ENCODE measurements at regions not wholly inside any gene's neighbourhood (a gene's known extent, or its start where the extent isn't known, plus 50 kb on each side); places are given as distances from the start of the nearest gene placed in this dataset.

DNA sequence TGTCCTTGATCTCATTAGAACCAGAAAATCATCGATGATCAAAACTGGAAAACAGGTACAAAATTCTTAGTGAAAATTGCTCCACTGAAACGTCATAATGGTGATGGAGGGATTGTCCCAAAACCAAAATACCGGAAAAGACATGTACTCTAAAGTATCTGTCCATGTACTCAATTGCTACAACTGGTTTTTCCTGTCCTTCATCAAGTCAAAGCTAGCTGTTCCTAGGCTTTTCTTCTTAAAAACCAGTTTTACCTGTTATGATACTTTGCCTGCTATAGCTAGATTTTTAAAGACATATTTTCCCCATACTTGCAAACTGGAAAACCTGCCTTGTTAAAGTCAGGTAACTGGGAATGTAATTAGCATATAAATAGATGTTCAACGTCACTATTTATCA is 50.5 kb upstream of the LRRC1 start:
- Mint-ChIP-seq H3K27ac (no peak overlapping the region), H3K27me3 (no peaks in the 10 kb centered on the region), H3K4me3 (no peak overlapping the region), H3K4me1 (peaks cover 13% of the 10 kb centered on the region), H3K9me3 (no peaks in the 10 kb centered on the region)
- DNase-seq (no peak), ATAC-seq (no peak)

DNA sequence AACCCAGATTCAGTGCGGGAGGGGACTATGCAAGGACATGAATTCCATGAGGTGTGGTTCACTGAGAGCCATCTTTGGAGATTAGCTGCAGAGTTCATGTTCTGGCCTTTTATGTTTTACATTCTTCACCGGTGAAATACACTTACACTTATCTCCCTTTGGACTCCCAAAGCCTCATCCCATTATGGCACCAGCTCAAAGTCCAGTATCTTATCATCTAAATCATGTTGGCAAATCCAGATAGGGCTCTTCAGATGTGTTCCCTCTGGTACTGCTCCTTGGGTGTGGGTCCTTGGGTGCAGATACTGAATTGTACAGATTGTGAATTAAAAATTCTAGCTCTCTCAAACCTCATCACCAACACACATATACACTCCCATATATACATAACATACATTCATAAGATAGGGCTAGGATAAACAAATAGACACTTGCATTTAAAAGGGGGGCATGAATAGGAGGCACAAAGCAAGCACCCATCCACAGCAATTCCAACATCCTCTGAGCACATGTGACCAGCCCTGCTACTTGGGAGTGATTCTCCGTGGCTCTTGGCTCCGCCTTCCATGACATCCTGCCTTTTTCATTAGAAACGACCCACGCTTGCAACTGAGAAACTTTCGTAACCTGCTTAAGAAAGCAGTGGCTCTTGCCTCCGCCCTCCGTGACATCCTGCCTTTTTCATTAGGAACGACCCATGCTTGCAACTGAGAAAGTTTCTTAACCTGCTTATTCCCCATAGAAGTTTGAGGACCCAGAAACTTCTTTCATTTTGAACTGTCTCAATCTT is 53.6 kb upstream of the LRRC1 start:
- peak overlapping the region in 1 of 2 donors; percentile 3 for H3K27ac Mint-ChIP-seq
- H3K27me3 Mint-ChIP-seq: no peaks in the 10 kb centered on the region
- H3K4me3 Mint-ChIP-seq: peak overlapping the region; percentile 27 to 48
- peak; percentile 82 for ATAC-seq
- DNase-seq: peak in 1 of 2 donors; percentile 22
- peaks cover 13% of the 10 kb centered on the region for H3K4me1 Mint-ChIP-seq
- H3K9me3 Mint-ChIP-seq: no peaks in the 10 kb centered on the region

DNA sequence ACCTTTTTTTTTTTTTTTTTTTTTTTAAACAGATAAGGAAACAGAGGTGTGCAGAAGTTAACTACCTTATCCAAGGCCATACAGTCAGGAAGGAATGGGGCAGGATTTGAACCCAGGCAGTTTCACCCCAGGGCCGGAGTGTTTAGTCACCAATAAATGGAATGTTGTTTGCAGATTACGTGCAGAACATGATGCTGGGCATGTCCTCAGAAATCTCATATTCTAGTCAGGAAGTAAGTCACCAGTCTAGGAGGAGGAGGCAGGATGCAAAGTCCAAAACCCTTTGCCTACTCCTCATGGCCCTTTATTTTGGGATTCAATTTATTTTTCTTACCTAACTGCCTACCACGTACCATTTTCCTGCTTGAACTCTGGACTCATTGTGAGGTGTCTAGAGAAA is 57.1 kb upstream of the LRRC1 start:
- no peaks in the 10 kb centered on the region for H3K9me3 Mint-ChIP-seq
- DNase-seq (no peak), ATAC-seq (no peak)
- H3K27ac Mint-ChIP-seq: no peak overlapping the region
- no peaks in the 10 kb centered on the region for H3K27me3 Mint-ChIP-seq
- no peak overlapping the region for H3K4me3 Mint-ChIP-seq
- H3K4me1 Mint-ChIP-seq: peaks cover 34% of the 10 kb centered on the region

DNA sequence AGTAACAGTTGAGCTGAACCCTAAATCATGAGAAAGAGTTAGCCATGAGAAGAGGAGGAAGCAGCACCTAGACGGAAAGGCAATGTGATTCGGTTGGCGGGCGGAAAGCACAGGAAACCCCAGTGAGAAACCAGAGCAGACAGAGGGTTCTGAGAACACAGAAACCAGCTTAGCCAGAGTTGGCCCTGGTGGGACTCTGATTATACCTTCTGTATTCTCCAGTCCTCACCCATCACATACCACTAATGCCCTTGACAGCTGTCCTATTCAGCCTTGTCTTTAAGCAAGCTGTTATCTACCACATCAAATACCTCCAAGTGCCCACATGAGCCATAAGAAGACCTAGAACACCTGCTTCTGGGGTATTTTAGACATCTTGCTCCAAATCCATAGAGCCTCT is 58.9 kb upstream of the LRRC1 start:
- no peaks in the 10 kb centered on the region for H3K27me3 Mint-ChIP-seq
- H3K27ac Mint-ChIP-seq: no peak overlapping the region
- peak overlapping the region; percentile 16 to 49 for H3K4me3 Mint-ChIP-seq
- H3K9me3 Mint-ChIP-seq: no peaks in the 10 kb centered on the region
- DNase-seq (peak; percentile 10 to 19), ATAC-seq (peak; percentile 77)
- peaks cover 35% of the 10 kb centered on the region for H3K4me1 Mint-ChIP-seq

DNA sequence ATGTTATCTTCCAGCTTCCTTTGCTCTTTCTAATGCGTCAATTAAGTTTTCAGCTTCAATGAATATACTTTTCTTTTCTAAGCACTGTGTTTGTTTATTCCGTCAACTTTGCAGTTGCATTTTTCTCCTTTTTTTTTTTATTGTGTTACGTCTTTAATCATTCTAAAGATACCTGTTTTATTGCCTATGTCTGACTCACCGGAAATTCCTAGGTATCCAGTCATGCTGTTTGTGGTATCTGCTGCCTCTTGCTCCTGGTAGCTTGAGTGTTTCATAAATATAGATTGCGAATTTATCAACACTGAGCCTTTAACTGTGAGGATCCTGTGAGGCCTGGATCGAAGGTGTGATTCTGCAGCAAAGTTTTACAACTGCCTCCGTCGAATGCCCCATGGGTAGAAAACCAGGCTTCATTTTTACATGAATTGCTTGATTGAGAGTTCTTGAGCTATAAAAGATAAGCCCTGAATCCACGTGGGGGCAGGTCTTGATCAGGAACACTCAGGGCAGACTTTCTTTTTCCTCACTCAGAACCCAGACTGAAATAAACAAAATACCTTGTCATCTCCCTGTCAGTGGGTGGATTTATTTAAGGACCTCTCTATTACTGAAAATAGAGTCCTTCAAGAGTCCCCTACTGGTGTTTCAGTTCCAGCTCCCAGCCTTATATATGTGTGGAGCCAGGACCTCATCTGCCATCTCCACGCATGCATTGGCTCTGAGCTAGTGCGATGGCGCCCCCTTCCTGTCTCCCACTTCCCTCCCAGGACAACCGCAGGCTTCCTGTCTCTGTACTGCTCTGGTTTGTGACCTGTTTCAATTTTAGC is 60.1 kb upstream of the LRRC1 start:
- Mint-ChIP-seq H3K4me1 (peaks cover 34% of the 10 kb centered on the region), H3K27me3 (no peaks in the 10 kb centered on the region), H3K9me3 (no peaks in the 10 kb centered on the region), H3K4me3 (peak overlapping the region; percentile 25 to 30), H3K27ac (no peak overlapping the region)
- ATAC-seq: peak; percentile 43
- DNase-seq: no peak

DNA sequence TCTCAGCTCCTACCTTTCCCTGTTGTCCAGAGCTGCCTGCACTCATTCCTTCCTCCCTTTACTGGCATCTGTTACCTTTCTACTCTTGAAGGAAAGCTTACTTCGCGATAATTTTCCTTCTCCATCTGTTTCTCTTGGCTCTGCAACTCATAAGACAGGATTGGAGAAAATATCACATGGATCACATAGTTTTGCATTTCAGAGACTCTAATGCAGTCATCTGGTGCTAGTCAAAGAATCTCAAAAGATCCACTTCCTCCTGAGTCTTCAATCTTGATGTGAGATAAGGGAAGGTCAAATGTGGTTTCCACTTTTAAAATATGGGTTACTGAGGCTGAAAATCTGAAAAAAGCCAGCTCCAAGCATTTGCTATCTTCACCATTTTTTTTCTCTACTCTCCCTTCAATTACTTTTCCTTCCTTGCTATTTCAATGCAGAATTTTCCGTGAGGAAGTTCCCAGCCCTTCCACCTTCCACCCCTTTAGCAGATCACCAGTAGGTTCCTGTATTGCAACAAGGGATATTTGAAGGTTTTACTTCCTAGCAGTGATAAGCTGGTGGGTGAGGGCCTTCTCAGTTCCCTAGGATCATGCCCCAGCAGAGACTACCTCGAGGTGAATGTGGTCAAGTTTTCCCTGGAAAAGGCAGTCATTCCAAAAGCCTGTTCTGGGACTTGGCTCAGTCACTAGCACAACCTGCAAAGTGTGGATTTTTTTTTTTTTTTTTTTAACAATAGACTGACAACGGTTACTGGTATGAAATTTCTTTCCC is 62.8 kb upstream of the LRRC1 start:
- Mint-ChIP-seq H3K27ac (no peak overlapping the region), H3K4me1 (peaks cover 41% of the 10 kb centered on the region), H3K4me3 (no peak overlapping the region), H3K27me3 (no peaks in the 10 kb centered on the region), H3K9me3 (no peaks in the 10 kb centered on the region)
- DNase-seq: no peak
- no peak for ATAC-seq

DNA sequence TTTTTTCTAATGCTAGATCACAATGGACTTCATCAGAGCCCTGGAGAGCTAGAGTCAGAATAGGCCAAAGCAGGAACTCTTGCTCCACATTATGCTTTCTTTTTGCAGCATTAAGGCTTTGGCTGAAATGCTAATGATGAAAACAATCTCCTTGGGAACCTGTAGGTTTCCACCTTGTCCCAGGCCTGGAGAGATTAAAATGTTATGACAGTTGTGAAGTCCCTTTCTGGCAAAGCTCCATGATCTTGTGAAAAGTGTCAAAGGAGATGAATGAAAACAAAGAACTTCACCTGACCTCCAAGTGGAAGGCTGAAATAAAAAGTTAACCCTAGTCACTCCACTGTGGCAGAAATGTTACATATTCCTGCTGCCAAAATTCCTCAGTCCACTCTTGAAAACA is 64.0 kb upstream of the LRRC1 start:
- H3K9me3 Mint-ChIP-seq: no peaks in the 10 kb centered on the region
- no peak for DNase-seq
- no peak overlapping the region for H3K27ac Mint-ChIP-seq
- H3K4me1 Mint-ChIP-seq: peaks cover 39% of the 10 kb centered on the region
- no peak for ATAC-seq
- H3K27me3 Mint-ChIP-seq: peaks cover 6% of the 10 kb centered on the region
- H3K4me3 Mint-ChIP-seq: no peak overlapping the region

DNA sequence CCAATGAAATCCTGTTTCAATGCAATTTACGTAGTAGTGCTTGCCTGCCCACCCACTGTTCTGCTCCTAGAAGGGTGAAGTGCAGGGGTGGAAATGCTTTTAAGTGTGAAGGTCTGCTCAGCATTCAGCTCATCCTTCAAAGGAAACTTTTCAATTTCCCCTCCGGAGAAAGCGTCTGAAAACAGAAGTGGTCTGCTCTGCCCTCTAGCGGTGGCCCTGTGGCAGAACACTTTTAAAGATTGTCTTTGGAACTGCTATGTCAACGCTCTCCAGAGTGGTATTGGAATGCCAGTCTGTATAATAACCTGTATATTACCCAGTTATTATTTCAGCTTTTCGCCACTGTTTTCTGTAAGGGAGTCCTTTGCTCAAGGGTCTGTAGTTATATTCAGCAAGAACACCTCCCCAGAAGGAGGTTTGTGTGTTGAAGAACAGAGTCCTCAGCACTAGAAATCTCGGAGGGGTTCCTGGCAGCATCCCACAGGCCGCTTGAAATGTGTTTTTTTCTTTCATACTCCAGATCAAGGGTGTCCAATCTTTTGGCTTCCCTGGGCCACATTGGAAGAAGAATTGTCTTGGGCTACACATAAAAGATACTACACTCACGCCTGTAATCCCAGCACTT is 63.1 kb upstream of the KLHL31 start:
- Mint-ChIP-seq H3K9me3 (no peaks in the 10 kb centered on the region), H3K4me1 (peaks cover 26% of the 10 kb centered on the region), H3K27ac (no peak overlapping the region), H3K27me3 (peaks cover 23% of the 10 kb centered on the region), H3K4me3 (no peak overlapping the region)
- DNase-seq (peak; percentile 47 to 50), ATAC-seq (peak; percentile 62)

DNA sequence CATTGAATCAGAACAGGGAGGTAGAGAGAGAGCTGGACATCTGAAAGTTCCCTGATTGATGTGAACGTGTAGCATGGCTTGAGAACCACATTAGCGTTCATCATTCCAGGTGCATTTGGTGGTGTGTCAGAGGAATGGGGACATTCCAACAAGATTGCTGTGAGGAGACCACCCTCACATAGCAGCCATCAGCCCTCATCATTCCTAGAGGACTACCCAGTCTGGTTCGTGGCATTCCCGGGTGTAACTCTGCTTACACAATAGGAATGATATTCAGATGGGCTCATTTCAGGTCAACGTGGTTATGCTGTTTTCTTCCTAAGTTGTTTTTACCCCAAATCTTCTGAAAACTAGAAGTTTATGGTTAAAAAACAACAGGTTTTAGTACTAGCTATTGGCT is 62.2 kb upstream of the KLHL31 start:
- ATAC-seq (no peak), DNase-seq (no peak)
- Mint-ChIP-seq H3K4me1 (peaks cover 26% of the 10 kb centered on the region), H3K9me3 (no peaks in the 10 kb centered on the region), H3K27ac (no peak overlapping the region), H3K4me3 (no peak overlapping the region), H3K27me3 (peaks cover 26% of the 10 kb centered on the region)

DNA sequence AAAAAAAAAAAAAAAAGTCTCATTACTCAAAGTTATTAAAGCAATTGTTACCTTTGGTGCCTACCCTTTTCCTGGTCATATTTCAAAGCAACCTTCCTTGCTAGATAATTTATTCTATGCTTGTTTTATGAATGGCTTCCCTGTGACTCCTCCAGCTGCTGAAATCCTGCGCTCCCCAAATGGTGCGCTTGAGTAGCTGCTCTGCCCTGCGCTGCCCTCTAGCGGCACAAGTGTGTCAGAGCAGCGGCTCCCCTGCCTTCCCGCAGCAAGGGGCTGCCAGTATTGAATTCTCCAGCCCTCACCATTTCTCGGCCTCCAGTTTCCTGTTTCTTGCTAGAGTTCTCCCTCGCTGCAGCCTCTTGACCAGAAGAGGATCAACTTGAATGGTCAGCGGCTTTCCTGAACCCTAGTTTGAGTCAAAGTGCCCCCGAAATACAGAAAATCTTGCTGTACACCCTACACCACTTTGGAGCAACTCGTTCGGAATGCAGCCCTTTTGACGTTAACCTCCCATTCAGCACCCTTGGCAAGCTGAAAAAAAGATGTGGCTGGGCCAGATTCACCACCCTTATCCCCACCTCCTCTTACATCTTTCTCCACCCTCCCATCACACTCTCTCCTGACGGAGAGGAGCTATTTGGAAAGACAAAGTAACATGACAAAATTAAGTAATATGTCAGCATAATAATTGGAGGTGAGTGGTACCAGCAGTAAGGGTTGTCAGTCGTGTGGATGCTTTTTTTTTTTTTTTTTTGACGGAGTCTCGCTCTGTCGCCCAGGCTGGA is 60.4 kb upstream of the KLHL31 start:
- ATAC-seq (peak; percentile 83), DNase-seq (peak; percentile 65 to 69)
- Mint-ChIP-seq H3K4me3 (no peak overlapping the region), H3K4me1 (peaks cover 14% of the 10 kb centered on the region), H3K9me3 (no peaks in the 10 kb centered on the region), H3K27ac (no peak overlapping the region), H3K27me3 (peaks cover 26% of the 10 kb centered on the region)

DNA sequence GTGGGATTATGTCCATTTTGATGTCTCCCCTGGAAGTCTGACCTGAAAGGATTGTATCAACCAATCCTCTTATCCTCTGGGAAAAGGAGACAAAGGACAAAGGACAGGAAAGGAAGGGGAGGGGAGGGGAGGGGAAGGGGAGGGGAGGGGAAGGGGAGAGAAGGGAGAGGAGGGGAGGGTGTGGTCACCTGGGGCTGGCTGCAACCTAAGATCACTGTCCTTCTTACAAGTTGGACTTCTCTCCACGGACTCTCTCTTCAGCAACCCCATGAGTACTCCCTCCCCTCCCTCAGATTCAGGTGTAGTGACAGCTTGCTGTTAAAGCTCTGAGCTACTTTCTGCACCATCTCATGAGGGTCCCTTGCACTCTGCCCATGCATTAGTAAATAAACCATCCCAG is 58.9 kb upstream of the KLHL31 start:
- H3K27ac Mint-ChIP-seq: no peak overlapping the region
- no peaks in the 10 kb centered on the region for H3K9me3 Mint-ChIP-seq
- peaks cover 26% of the 10 kb centered on the region for H3K27me3 Mint-ChIP-seq
- H3K4me1 Mint-ChIP-seq: peaks cover 14% of the 10 kb centered on the region
- DNase-seq: no peak
- no peak overlapping the region for H3K4me3 Mint-ChIP-seq
- ATAC-seq: no peak

DNA sequence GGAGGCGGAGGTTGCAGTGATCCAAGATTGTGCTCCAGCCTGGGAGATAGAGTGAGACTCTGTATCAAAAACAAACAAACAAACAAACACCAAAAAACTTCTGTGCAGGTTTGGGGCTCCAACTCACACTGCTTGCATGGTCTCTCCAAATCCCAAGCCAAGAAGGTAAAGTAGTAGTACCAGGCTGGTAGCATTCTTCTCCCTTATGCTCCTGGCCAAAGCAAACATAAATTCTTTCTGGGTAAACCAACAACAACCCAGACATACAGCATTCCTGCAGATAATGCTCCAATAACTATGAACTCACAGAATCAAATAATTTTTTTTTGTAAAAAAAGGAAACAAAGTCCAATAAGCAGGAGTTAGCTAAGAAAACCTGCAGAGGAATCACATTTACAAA is 57.8 kb upstream of the KLHL31 start:
- Mint-ChIP-seq H3K9me3 (no peaks in the 10 kb centered on the region), H3K27ac (no peak overlapping the region), H3K4me3 (no peak overlapping the region), H3K27me3 (peaks cover 26% of the 10 kb centered on the region), H3K4me1 (peaks cover 18% of the 10 kb centered on the region)
- DNase-seq (no peak), ATAC-seq (no peak)

DNA sequence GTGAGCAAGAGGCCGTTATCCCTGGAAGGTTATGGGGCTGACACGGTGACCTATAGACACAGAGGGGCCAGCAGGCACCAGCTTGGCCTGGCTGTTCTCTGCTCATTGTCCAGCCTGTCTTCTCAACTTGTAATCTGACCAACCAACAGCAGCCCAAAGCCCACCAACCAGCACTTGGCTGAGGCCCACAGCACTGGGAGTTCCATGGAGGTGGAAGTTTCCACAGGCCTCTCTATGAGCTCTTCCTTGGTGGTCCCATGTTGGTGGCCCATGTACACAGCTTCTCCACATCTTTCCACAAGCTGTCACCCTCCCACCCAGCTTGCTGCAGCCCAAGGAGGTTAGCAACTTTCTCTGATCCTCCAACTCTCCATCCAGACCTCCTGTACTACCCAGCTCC is 56.2 kb upstream of the KLHL31 start:
- Mint-ChIP-seq H3K27ac (no peak overlapping the region), H3K27me3 (peaks cover 30% of the 10 kb centered on the region), H3K9me3 (no peaks in the 10 kb centered on the region), H3K4me3 (no peak overlapping the region), H3K4me1 (peaks cover 15% of the 10 kb centered on the region)
- DNase-seq: no peak
- no peak for ATAC-seq

DNA sequence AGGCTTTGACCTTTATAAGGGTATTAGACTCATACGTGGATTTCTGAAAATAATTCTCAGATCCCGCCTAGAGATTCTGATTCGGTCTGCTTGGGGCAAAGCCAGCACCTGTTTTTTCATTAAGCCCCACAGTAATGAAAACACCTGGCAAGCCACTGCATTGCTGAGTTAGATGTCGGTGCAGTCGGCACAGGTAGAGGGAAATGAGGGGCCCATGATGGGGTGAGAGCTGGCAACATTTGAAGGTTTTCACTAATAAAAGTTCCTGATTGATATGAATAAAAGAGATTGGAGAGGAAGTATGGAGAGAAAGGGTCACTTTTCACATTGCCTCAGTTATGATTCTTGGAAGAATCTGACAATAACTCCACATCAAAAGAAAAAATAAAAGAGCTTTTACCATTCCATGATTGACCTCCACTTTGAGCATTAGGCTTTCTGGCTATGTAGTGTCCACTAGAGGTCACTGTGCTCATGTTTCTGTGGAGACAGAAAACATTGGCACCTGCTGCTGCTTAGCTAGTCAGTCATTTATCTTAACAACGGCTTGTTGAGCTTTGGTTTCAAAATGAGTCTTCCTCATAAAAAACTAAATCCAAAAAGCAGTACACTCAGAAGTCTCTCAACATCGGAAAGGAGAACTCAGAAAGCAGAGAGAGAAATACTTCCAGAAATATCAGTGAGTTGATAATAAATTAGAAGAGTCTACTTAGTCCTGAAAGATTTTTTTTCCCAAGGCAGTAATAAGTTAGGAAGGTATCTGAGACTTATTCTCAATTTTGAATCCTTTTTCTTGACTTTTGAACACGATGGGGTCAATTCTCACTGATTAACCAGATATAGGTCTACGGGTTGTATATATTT is 53.3 kb upstream of the KLHL31 start:
- no peak overlapping the region for H3K4me3 Mint-ChIP-seq
- peaks cover 14% of the 10 kb centered on the region for H3K27me3 Mint-ChIP-seq
- H3K27ac Mint-ChIP-seq: no peak overlapping the region
- DNase-seq: peak; percentile 30 to 35
- peaks cover 8% of the 10 kb centered on the region for H3K4me1 Mint-ChIP-seq
- ATAC-seq: peak; percentile 84
- no peaks in the 10 kb centered on the region for H3K9me3 Mint-ChIP-seq

Measured in stimulated activated naive CD8-positive, alpha-beta T cell treated with anti-CD3 and anti-CD28 coated beads, Interleukin-15, amount 100 ng/mL, for 72 hours (primary cell).